SK-N-SH (cell line): ENCODE measurements at regions not wholly inside any gene's neighbourhood (a gene's known extent, or its start where the extent isn't known, plus 50 kb on each side); places are given as distances from the start of the nearest gene placed in this dataset.

ENCODE experiments used
- CHD2 ChIP-seq: fragments of 150-350 bp; IDR thresholded peaks from 2 replicates; pipeline ENCODE4 v1.6.1; 2018; ENCODE audit warnings: low read length; ENCODE audit not compliant: partially characterized antibody
- EZH2phosphoT487 ChIP-seq: fragments of 200-600 bp; sonication (generic); IDR thresholded peaks from 2 replicates; pipeline ENCODE4 v1.6.1; 2017; ENCODE audit warnings: low read depth, mixed run types, mild to moderate bottlenecking, antibody characterized with exemption, moderate library complexity, borderline replicate concordance
- FOXJ3 ChIP-seq: sonication (generic); formaldehyde crosslinking; IDR thresholded peaks from 2 replicates; pipeline ENCODE4 v1.5.1; 2020; ENCODE audit warnings: mild to moderate bottlenecking, missing genetic modification reagents
- GABPA ChIP-seq: IDR thresholded peaks from 2 replicates; pipeline ENCODE4 v1.4.0; 2012; ENCODE audit warnings: low read depth, mild to moderate bottlenecking
- NFIC ChIP-seq: IDR thresholded peaks from 2 replicates; pipeline ENCODE4 v1.4.0; 2012; ENCODE audit warnings: borderline replicate concordance
- POLR2AphosphoS5 ChIP-seq: IDR thresholded peaks from 2 replicates; pipeline ENCODE4 v1.6.1; 2012; ENCODE audit warnings: low read depth, low read length
- TF ChIP-seq, protein P1 (sequence below): fragments of 200-600 bp; sonication (generic); IDR thresholded peaks from 2 replicates; pipeline ENCODE4 v1.6.1; 2017; ENCODE audit warnings: antibody characterized with exemption, mild to moderate bottlenecking, moderate library complexity

DNA sequence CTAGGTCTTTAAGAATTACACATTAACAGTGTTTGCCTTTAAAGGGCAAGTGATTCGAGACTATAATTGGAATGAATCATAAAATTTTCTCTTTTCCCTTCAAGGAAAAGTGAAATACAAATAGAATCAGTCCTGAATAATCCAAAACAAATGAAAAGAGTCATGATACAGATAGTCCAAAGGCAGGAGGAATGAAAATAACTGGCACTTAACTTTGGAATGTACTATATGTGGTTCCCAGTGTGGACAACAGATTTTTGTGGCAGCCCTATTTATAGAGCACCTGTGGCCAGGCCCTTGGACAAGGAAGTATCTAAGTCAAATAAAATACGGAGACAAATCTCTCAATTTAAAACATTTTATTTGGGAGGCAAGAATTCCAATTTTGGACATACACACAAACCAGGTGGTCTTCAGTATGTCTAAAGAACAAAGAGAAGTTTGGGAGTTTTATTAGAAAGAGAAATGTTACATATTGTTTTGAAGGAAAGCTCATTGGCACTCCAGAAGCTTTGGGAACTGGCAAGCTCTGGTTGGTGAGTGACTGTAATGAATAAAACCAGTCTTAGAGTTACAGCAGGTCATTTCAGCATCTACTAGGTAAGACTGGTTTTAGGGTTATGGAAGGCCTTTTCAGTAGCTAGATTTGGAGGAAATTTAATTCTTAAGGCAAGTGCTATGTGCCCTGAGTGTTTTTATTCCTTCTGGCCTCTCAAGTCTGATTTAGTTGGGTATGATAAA lies 116.0 kb upstream of the PAM start:
- TF ChIP-seq GABPA (no peak), POLR2AphosphoS5 (no peak), CHD2 (no peak), EZH2phosphoT487 (no peak), FOXJ3 (no peak), NFIC (no peak)
- TF ChIP-seq, protein P1, sequence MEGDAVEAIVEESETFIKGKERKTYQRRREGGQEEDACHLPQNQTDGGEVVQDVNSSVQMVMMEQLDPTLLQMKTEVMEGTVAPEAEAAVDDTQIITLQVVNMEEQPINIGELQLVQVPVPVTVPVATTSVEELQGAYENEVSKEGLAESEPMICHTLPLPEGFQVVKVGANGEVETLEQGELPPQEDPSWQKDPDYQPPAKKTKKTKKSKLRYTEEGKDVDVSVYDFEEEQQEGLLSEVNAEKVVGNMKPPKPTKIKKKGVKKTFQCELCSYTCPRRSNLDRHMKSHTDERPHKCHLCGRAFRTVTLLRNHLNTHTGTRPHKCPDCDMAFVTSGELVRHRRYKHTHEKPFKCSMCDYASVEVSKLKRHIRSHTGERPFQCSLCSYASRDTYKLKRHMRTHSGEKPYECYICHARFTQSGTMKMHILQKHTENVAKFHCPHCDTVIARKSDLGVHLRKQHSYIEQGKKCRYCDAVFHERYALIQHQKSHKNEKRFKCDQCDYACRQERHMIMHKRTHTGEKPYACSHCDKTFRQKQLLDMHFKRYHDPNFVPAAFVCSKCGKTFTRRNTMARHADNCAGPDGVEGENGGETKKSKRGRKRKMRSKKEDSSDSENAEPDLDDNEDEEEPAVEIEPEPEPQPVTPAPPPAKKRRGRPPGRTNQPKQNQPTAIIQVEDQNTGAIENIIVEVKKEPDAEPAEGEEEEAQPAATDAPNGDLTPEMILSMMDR = no peak
